Rectal smooth muscle tissue (tissue), 1 donor: ENCODE measurements at regions not wholly inside any gene's neighbourhood (a gene's known extent, or its start where the extent isn't known, plus 50 kb on each side); places are given as distances from the start of the nearest gene placed in this dataset.

Experiments used
- H3K27ac ChIP-seq: one replicate; pipeline ENCODE4 v1.7.0; 2013; ENCODE audit warnings: low read depth, low read length, inconsistent platforms
- H3K27me3 ChIP-seq: one replicate; pipeline ENCODE4 v1.7.0; 2013; ENCODE audit warnings: low read length; ENCODE audit not compliant: control insufficient read depth, insufficient read depth
- H3K36me3 ChIP-seq: one replicate; pipeline ENCODE4 v1.7.0; 2013; ENCODE audit warnings: low read length; ENCODE audit not compliant: control insufficient read depth, insufficient read depth
- H3K4me1 ChIP-seq: one replicate; pipeline ENCODE4 v1.7.0; 2013; ENCODE audit warnings: low read length; ENCODE audit not compliant: control insufficient read depth, insufficient read depth
- H3K4me3 ChIP-seq: one replicate; pipeline ENCODE4 v1.7.0; 2013; ENCODE audit warnings: low read length
- H3K9ac ChIP-seq: one replicate; pipeline ENCODE4 v1.7.0; 2013; ENCODE audit warnings: low read length

GRCh38 chr9:86708918-86709835, 238.1 kb downstream of the GAS1 start:
- Histone ChIP-seq H3K27me3 (no peaks in the 10 kb centered on the region), H3K4me3 (no peak overlapping the region), H3K4me1 (no peaks in the 10 kb centered on the region), H3K36me3 (no peaks in the 10 kb centered on the region), H3K9ac (no peak overlapping the region), H3K27ac (no peak overlapping the region)

GRCh38 chr9:86707932-86708510, 239.3 kb downstream of the GAS1 start:
- no peak overlapping the region for H3K4me3 ChIP-seq
- no peak overlapping the region for H3K9ac ChIP-seq
- H3K27ac ChIP-seq, result no peak overlapping the region
- no peaks in the 10 kb centered on the region for H3K4me1 ChIP-seq
- no peaks in the 10 kb centered on the region for H3K36me3 ChIP-seq
- no peaks in the 10 kb centered on the region for H3K27me3 ChIP-seq

DNA sequence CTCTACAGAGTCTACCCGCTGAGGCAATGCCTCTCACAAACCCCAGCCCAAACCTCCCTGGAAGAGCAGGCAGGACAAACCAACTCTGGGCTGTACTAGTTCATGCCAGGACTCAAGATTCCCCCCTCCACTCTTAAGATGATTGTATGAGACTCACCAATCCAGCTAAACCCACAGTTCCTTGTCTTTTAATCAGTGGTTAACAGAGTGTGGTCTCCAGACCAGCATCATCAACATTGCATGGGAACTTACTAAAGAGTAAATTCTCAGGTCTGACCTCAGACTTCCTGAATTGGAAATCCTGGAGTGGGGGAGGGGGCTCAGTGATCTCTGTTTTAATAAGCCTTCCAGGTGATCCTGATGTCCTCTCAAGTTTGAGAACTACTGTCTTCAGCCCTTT, 240.9 kb downstream of the GAS1 start:
- no peaks in the 10 kb centered on the region for H3K36me3 ChIP-seq
- no peak overlapping the region for H3K9ac ChIP-seq
- H3K4me3 ChIP-seq, result no peak overlapping the region
- H3K27me3 ChIP-seq, result no peaks in the 10 kb centered on the region
- H3K4me1 ChIP-seq, result peaks cover 3% of the 10 kb centered on the region
- no peak overlapping the region for H3K27ac ChIP-seq

DNA sequence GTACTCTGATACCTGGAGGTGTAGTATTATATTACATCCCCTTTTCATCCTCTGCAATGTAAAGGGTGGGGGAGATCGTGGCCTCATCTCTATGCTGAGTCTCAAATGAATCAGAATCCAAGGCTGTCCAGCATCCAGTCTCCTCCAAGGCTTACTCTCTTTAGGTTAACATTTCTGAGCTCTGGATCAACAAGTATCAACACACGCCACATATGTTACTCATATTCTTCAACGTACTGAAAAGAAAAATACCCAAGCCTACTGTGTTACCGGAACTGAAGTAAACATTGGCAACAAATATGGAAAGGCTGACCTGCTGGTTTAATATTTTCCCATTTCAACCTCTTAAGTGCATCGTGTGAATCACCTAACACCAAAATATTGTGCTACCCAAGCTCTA, 241.8 kb downstream of the GAS1 start:
- Histone ChIP-seq H3K27me3 (no peaks in the 10 kb centered on the region), H3K9ac (no peak overlapping the region)

GRCh38 chr9:86703346-86703745, 244.0 kb downstream of the GAS1 start:
- H3K27ac ChIP-seq, result no peak overlapping the region
- no peak overlapping the region for H3K9ac ChIP-seq
- H3K36me3 ChIP-seq, result no peaks in the 10 kb centered on the region
- peaks cover 21% of the 10 kb centered on the region for H3K4me1 ChIP-seq
- H3K4me3 ChIP-seq, result no peak overlapping the region
- no peaks in the 10 kb centered on the region for H3K27me3 ChIP-seq

More for the DNA sequence above, 241.8 kb downstream of the GAS1 start:
- no peaks in the 10 kb centered on the region for H3K36me3 ChIP-seq
- H3K4me1 ChIP-seq, result peaks cover 11% of the 10 kb centered on the region
- H3K27ac ChIP-seq, result no peak overlapping the region
- no peak overlapping the region for H3K4me3 ChIP-seq

GRCh38 chr9:86700629-86701028, 246.7 kb downstream of the GAS1 start:
- Histone ChIP-seq H3K27ac (peak overlapping the region; percentile 53), H3K4me3 (no peak overlapping the region), H3K36me3 (no peaks in the 10 kb centered on the region), H3K27me3 (no peaks in the 10 kb centered on the region), H3K9ac (no peak overlapping the region), H3K4me1 (peaks cover 23% of the 10 kb centered on the region)

DNA sequence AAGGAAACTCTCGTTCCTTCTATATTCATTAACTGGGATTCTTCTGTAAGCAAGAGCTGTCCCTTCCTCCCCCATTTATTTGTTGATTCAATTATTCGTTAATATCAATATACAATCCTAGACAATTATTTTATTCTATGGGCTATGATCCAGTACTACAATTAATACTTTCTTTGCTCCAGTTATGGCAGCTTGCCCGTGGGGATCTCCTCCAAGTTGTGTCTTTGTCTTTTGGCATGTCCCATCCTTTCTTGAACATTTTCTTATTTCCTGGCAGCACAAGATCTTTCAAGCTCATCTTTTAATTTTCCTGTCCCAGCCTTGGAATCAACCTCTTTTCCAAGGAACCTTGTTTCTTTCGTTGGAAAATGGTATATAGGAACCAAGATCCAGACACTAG, 249.3 kb downstream of the GAS1 start:
- no peak overlapping the region for H3K4me3 ChIP-seq
- no peak overlapping the region for H3K27ac ChIP-seq
- no peak overlapping the region for H3K9ac ChIP-seq
- no peaks in the 10 kb centered on the region for H3K36me3 ChIP-seq
- H3K27me3 ChIP-seq, result no peaks in the 10 kb centered on the region
- H3K4me1 ChIP-seq, result peaks cover 23% of the 10 kb centered on the region

DNA sequence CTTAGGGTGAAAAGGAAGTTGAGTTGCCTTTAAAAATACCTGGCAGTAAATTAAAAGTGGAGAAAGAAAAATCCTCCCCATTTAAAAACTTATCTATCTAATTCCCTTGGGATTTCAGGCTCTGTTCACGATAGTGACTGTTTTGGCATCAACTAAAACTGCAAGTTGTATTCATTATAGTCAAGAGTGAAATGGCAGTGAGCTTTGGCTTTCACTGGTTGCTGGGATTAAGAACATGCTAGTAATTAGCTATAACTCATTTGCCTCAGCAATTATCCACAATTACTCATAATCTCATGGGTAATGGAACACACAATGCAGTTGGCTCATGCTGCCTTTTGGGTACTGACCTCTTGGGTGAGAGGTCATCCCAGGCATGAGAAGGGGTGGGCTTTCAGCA, 250.1 kb downstream of the GAS1 start:
- Histone ChIP-seq H3K4me3 (no peak overlapping the region), H3K27me3 (no peaks in the 10 kb centered on the region), H3K4me1 (peaks cover 23% of the 10 kb centered on the region)

GRCh38 chr9:86695910-86696424, 251.3 kb downstream of the GAS1 start:
- Histone ChIP-seq H3K36me3 (no peaks in the 10 kb centered on the region), H3K27ac (no peak overlapping the region), H3K9ac (no peak overlapping the region), H3K4me3 (no peak overlapping the region), H3K27me3 (no peaks in the 10 kb centered on the region), H3K4me1 (peaks cover 16% of the 10 kb centered on the region)

More for the DNA sequence above, 250.1 kb downstream of the GAS1 start:
- H3K36me3 ChIP-seq, result no peaks in the 10 kb centered on the region
- no peak overlapping the region for H3K27ac ChIP-seq
- H3K9ac ChIP-seq, result no peak overlapping the region

DNA sequence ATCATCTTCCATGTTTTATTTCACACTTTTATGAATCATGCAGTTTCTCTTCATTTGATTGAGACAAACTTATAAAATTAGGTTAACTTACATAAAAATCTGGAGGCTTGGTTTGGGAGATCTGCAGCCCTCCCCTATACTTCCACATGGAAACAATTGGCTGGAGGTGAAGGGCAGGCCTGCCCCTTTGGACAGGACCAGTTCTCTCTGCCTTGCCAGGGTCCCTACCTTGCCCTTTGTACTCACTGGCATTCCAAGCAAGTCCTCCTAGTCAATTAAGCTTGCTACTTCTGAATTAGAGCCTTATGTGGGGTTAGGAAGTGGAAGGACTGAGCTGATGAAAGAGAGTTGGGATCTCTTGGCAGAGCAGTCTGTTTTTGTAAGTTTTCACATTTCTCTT, 257.3 kb downstream of the GAS1 start:
- Histone ChIP-seq H3K27ac (no peak overlapping the region), H3K4me3 (no peak overlapping the region), H3K36me3 (no peaks in the 10 kb centered on the region), H3K27me3 (no peaks in the 10 kb centered on the region), H3K9ac (no peak overlapping the region), H3K4me1 (no peaks in the 10 kb centered on the region)

DNA sequence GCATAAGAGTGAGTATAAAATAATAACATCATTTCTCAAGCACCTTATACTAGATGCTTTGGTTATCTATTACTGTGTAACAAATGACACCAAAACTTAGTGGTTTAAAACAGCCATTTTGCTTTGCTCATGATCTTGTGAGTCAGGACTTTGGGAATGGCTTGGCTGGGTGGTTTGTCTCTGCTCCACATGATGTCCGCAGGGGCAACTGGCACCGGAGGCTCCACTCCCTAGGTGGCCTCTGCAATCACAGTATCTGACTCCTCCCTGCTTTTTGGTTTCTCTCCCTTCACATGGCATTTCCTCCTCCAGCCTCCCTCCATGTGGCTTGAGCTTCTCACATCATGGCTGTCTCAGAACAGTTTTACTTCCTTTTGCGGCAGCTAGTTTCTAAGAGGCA, 259.5 kb downstream of the GAS1 start:
- H3K36me3 ChIP-seq, result no peaks in the 10 kb centered on the region
- peaks cover 7% of the 10 kb centered on the region for H3K4me1 ChIP-seq
- no peak overlapping the region for H3K9ac ChIP-seq
- no peak overlapping the region for H3K27ac ChIP-seq
- no peak overlapping the region for H3K4me3 ChIP-seq
- no peaks in the 10 kb centered on the region for H3K27me3 ChIP-seq

DNA sequence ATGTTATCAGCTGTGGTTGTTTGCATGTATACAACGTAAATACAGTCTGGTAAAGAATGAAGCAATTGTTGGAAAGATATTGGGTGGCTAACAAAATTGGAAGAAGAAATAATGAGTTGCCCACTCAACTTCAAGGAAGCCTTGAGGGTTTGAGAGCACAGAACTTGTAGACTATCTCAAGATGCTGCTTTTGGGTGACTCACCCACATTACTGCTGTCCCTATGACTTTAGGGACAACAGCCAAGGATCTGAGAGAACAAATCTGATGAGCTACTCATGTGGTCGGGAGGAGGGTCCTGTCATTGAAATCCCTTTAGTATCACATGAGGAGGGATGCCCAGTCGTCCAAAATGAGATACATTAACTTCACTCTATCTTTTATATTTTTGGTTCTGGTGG, 261.8 kb downstream of the GAS1 start:
- H3K36me3 ChIP-seq, result no peaks in the 10 kb centered on the region
- no peak overlapping the region for H3K4me3 ChIP-seq
- H3K9ac ChIP-seq, result no peak overlapping the region
- H3K27me3 ChIP-seq, result no peaks in the 10 kb centered on the region
- no peak overlapping the region for H3K27ac ChIP-seq
- peaks cover 7% of the 10 kb centered on the region for H3K4me1 ChIP-seq
